ENCODE measurements at regions not wholly inside any gene's neighbourhood (a gene's known extent, or its start where the extent isn't known, plus 50 kb on each side); places are given as distances from the start of the nearest gene placed in this dataset.

DNA sequence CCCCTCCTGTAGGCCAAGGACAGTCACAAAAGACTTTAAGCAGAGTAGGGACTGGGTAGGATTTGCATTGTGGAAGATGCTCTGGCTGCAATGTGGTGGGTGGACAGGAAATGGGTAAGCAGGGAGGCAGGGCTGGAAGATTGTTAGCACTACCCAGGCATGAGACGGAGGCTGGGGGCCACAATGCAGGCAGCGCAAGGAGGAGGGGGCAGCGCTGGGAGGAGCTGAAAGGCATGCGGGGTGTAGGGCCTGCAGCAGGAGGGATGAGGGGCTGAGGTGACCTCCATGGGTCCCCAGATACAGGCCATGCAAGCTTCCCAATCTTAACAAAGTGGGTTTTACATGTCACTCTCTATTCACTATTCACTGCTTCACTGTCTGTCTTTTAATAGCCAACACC, 213.1 kb downstream of the CXCL12 start:
- TF ChIP-seq, protein P1, sequence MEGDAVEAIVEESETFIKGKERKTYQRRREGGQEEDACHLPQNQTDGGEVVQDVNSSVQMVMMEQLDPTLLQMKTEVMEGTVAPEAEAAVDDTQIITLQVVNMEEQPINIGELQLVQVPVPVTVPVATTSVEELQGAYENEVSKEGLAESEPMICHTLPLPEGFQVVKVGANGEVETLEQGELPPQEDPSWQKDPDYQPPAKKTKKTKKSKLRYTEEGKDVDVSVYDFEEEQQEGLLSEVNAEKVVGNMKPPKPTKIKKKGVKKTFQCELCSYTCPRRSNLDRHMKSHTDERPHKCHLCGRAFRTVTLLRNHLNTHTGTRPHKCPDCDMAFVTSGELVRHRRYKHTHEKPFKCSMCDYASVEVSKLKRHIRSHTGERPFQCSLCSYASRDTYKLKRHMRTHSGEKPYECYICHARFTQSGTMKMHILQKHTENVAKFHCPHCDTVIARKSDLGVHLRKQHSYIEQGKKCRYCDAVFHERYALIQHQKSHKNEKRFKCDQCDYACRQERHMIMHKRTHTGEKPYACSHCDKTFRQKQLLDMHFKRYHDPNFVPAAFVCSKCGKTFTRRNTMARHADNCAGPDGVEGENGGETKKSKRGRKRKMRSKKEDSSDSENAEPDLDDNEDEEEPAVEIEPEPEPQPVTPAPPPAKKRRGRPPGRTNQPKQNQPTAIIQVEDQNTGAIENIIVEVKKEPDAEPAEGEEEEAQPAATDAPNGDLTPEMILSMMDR (conservative IDR thresholded peaks at IDR 0.05; ENCODE audit: low read length): no peak
- TF ChIP-seq EZH2phosphoT487 (IDR thresholded peaks at IDR 0.05; ENCODE audit: borderline replicate concordance): no peak
